ENCODE measurements at regions not wholly inside any gene's neighbourhood (a gene's known extent, or its start where the extent isn't known, plus 50 kb on each side); places are given as distances from the start of the nearest gene placed in this dataset.

DNA sequence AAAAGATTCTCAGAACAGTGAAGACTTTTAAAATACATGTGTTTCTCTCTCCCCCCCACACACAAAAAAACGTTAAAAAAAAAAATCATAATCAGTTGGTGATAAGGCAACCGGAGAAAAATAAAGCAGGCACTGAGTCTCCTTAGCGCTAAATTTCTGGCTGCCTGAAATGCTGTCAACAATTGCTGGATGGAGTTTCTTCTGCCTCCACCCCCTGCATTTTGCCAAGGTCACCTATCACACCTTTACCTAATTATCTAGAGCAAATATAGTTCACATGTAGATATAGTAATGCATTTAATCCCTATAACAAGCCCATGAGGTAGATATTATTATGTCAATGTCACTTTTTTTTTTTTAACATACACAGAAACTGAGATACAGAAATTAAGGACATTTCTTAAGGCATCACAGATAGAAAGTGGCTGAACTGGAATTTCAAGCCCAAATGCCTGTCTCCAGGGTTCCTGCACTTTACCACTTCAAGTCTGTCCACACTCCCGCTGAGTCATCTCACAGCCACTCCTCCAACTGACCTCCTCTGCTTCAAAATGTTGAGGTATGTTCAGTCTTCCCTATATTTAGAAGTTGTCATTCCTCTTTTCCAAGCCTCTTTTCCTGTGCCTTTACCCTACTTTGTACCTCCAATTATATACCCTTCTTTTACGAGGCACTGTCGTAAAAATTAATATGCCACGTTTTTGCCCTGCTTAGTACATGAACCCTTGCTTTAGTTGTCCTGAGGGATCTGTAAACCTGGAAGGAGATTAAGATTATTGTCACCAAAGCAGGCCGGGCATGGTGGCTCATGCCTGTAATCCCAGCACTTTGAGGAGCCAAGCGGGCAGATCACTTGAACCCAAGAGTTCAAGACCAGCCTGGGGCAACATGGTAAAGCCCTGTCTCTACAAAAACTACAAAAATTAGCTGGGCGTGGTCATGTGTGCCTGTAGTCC, 72.8 kb upstream of the MPP7 start:
- no peak overlapping the region for H3K4me2 ChIP-seq (ENCODE audit: low read length)
- no peaks in the 10 kb centered on the region for H3K4me1 ChIP-seq (ENCODE audit: insufficient read depth, low read length)
- H3K9me3 ChIP-seq (ENCODE audit: insufficient read depth, low read depth, low read length), result no peaks in the 10 kb centered on the region
- FAIRE-seq, result no peak
- H2AFZ ChIP-seq (ENCODE audit: low read depth, low read length), result no peak overlapping the region
- no peaks in the 10 kb centered on the region for H3K36me3 ChIP-seq (ENCODE audit: insufficient read depth, low read length)
- H4K20me1 ChIP-seq (ENCODE audit: insufficient read depth, low read length), result no peaks in the 10 kb centered on the region
- no peaks in the 10 kb centered on the region for H3K27me3 Mint-ChIP-seq (ENCODE audit: low read depth, unreplicated experiment)
- H3K27ac Mint-ChIP-seq (ENCODE audit: unreplicated experiment), result peak overlapping the region; percentile 93
- no peak overlapping the region for H3K9ac ChIP-seq (ENCODE audit: low read length)
- peaks cover under 1% of the 10 kb centered on the region for H3K27me3 ChIP-seq (ENCODE audit: insufficient read depth, low read length)
- H3K79me2 ChIP-seq (ENCODE audit: insufficient read depth, low read length), result no peaks in the 10 kb centered on the region
- TF ChIP-seq, protein P1, sequence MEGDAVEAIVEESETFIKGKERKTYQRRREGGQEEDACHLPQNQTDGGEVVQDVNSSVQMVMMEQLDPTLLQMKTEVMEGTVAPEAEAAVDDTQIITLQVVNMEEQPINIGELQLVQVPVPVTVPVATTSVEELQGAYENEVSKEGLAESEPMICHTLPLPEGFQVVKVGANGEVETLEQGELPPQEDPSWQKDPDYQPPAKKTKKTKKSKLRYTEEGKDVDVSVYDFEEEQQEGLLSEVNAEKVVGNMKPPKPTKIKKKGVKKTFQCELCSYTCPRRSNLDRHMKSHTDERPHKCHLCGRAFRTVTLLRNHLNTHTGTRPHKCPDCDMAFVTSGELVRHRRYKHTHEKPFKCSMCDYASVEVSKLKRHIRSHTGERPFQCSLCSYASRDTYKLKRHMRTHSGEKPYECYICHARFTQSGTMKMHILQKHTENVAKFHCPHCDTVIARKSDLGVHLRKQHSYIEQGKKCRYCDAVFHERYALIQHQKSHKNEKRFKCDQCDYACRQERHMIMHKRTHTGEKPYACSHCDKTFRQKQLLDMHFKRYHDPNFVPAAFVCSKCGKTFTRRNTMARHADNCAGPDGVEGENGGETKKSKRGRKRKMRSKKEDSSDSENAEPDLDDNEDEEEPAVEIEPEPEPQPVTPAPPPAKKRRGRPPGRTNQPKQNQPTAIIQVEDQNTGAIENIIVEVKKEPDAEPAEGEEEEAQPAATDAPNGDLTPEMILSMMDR (IDR thresholded peaks at IDR 0.05; ENCODE audit: insufficient read depth, low read depth, low read length), result no peak
- TF ChIP-seq EZH2 (IDR thresholded peaks at IDR 0.05; ENCODE audit: insufficient read depth, low read length), result no peak
- H3K4me3 ChIP-seq (ENCODE audit: insufficient read depth, low read depth, low read length), result no peak overlapping the region
- H3K4me1 Mint-ChIP-seq (ENCODE audit: low read depth, unreplicated experiment), result peaks cover 19% of the 10 kb centered on the region
- H3K36me3 Mint-ChIP-seq (ENCODE audit: low read depth, unreplicated experiment), result no peaks in the 10 kb centered on the region
- H3K9me3 Mint-ChIP-seq (ENCODE audit: unreplicated experiment), result no peaks in the 10 kb centered on the region
- no peak overlapping the region for H3K27ac ChIP-seq (ENCODE audit: low read depth, low read length)
- peak overlapping the region; percentile 8 for H3K4me3 Mint-ChIP-seq (ENCODE audit: unreplicated experiment)
- DNase-seq (ENCODE audit: low read depth), result peak; percentile 78

DNA sequence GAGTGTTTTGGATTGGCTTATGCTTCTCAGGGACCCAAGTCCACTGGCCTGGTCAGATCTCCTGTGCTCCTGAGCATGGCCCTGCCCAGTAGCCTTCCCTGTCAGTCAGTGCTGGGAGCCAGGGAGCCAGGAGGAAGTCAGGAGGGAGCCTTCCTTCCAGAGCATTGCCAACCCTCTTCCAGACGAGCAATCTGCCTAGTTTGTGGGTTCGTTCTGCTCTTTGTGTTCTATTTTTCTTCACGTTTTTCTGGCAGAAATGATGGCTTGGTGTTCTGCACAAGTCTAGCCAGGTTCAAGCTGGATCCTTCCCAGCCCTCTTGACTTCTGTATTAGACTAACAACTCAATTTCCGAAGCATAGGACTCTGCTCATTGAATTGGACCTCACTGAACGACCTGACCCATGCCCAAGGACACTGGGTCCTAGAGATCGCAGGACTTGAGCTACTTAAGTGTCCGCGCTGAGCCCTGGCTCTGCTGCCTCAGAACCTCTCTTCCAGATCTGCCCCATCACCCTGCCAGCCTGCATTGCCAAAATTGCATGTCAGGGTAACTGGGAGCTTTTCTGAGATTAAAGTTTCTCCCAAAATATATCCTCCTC, 76.2 kb upstream of the MPP7 start:
- Histone ChIP-seq H3K4me2 (ENCODE audit: low read length) (no peak overlapping the region), H3K27ac (ENCODE audit: low read depth, low read length) (no peak overlapping the region), H4K20me1 (ENCODE audit: insufficient read depth, low read length) (no peaks in the 10 kb centered on the region), H2AFZ (ENCODE audit: low read depth, low read length) (no peak overlapping the region), H3K79me2 (ENCODE audit: insufficient read depth, low read length) (no peaks in the 10 kb centered on the region), H3K4me1 (ENCODE audit: insufficient read depth, low read length) (no peaks in the 10 kb centered on the region), H3K4me3 (ENCODE audit: insufficient read depth, low read depth, low read length) (no peak overlapping the region), H3K9ac (ENCODE audit: low read length) (no peak overlapping the region), H3K36me3 (ENCODE audit: insufficient read depth, low read length) (no peaks in the 10 kb centered on the region), H3K9me3 (ENCODE audit: insufficient read depth, low read depth, low read length) (no peaks in the 10 kb centered on the region), H3K27me3 (ENCODE audit: insufficient read depth, low read length) (peaks cover 4% of the 10 kb centered on the region)
- Mint-ChIP-seq H3K9me3 (ENCODE audit: unreplicated experiment) (no peaks in the 10 kb centered on the region), H3K4me1 (ENCODE audit: low read depth, unreplicated experiment) (peaks cover 22% of the 10 kb centered on the region), H3K4me3 (ENCODE audit: unreplicated experiment) (no peak overlapping the region), H3K27me3 (ENCODE audit: low read depth, unreplicated experiment) (no peaks in the 10 kb centered on the region), H3K27ac (ENCODE audit: unreplicated experiment) (peak overlapping the region; percentile 11), H3K36me3 (ENCODE audit: low read depth, unreplicated experiment) (no peaks in the 10 kb centered on the region)
- TF ChIP-seq, protein P1 (IDR thresholded peaks at IDR 0.05; ENCODE audit: insufficient read depth, low read depth, low read length), result no peak
- TF ChIP-seq EZH2 (IDR thresholded peaks at IDR 0.05; ENCODE audit: insufficient read depth, low read length), result no peak
- FAIRE-seq (no peak), DNase-seq (ENCODE audit: low read depth) (no peak)
